HEK293 (cell line): ENCODE measurements at regions not wholly inside any gene's neighbourhood (a gene's known extent, or its start where the extent isn't known, plus 50 kb on each side); places are given as distances from the start of the nearest gene placed in this dataset.

Experiments used
- CTCF ChIA-PET: fragments of 350-600 bp; formaldehyde crosslinking; extraction: SDS; loops from one replicate; lab custom pipeline; 2021; ENCODE audit warnings: antibody characterized with exemption; lab: Yijun Ruan, JAX
- POLR2A ChIA-PET: fragments of 300-600 bp; formaldehyde crosslinking; extraction: SDS; loops from one replicate; lab custom pipeline; 2020; ENCODE audit warnings: antibody characterized with exemption, inconsistent platforms; lab: Yijun Ruan, JAX
- H3K27ac ChIP-seq: fragments of 200-500 bp; sonication (Bioruptor generic); 2 replicates; pipeline ENCODE4 v1.5.1; 2014; ENCODE audit warnings: low read depth, low read length, control low read depth, inconsistent platforms; ENCODE audit errors: extremely low read depth
- H3K36me3 ChIP-seq, 2 experiments: fragments of 200-500 bp in 1 of 2; sonication (Bioruptor generic) in 1 of 2; 1 replicate in 1 of 2; 2 replicates in 1 of 2; pipeline ENCODE4 v1.5.1; 2014 to 2017; ENCODE audit warnings: inconsistent platforms in 2 of 2, low read length in 2 of 2; ENCODE audit not compliant: control insufficient read depth in 2 of 2, insufficient read depth in 1 of 2
- H3K4me1 ChIP-seq: fragments of 200-500 bp; sonication (Bioruptor generic); 2 replicates; pipeline ENCODE4 v1.5.1; 2014; ENCODE audit warnings: mild to moderate bottlenecking, low read length, inconsistent platforms; ENCODE audit not compliant: control insufficient read depth, insufficient read depth
- H3K4me3 ChIP-seq: 2 replicates; pipeline ENCODE4 v1.5.1; 2011; ENCODE audit warnings: low read depth, mild to moderate bottlenecking, control low read depth, low read length, moderate library complexity
- H3K9me3 ChIP-seq: fragments of 200-500 bp; sonication (Bioruptor generic); 2 replicates; pipeline ENCODE4 v1.5.1; 2014; ENCODE audit warnings: low read depth, low read length, inconsistent platforms; ENCODE audit not compliant: control insufficient read depth, insufficient read depth
- GLI2 ChIP-seq: fragments of 450-650 bp; formaldehyde crosslinking; IDR thresholded peaks from 2 replicates; pipeline ENCODE4; 2017; ENCODE audit warnings: missing biosample characterization, missing genetic modification characterization, low read depth, borderline replicate concordance
- GLIS2 ChIP-seq: fragments of 450-650 bp; formaldehyde crosslinking; IDR thresholded peaks from 2 replicates; pipeline ENCODE4 v1.5.1; 2016; ENCODE audit warnings: missing biosample characterization, missing genetic modification characterization
- KLF7 ChIP-seq: fragments of 450-650 bp; formaldehyde crosslinking; IDR thresholded peaks from 2 replicates; pipeline ENCODE4 v1.5.1; 2016; ENCODE audit warnings: missing biosample characterization, missing genetic modification characterization, borderline replicate concordance
- SCRT2 ChIP-seq: fragments of 450-650 bp; formaldehyde crosslinking; IDR thresholded peaks from 2 replicates; pipeline ENCODE4 v1.5.1; 2016; ENCODE audit warnings: missing biosample characterization, missing genetic modification characterization
- SETDB1 ChIP-seq: IDR thresholded peaks from one replicate; pipeline ENCODE4 v1.6.1; 2017; ENCODE audit warnings: mild to moderate bottlenecking, low read length, moderate library complexity, mixed read lengths; ENCODE audit not compliant: insufficient read length
- ZNF121 ChIP-seq: fragments of 450-650 bp; formaldehyde crosslinking; IDR thresholded peaks from 2 replicates; pipeline ENCODE4 v1.5.1; 2016; ENCODE audit warnings: missing biosample characterization, missing genetic modification characterization
- ZNF174 ChIP-seq: fragments of 450-650 bp; formaldehyde crosslinking; IDR thresholded peaks from 2 replicates; pipeline ENCODE4 v1.5.0; 2017; ENCODE audit warnings: missing biosample characterization, mild to moderate bottlenecking, missing genetic modification characterization
- ZNF23 ChIP-seq: fragments of 450-650 bp; formaldehyde crosslinking; IDR thresholded peaks from 2 replicates; pipeline ENCODE4 v1.5.1; 2016; ENCODE audit warnings: missing biosample characterization, missing genetic modification characterization, borderline replicate concordance
- ZNF266 ChIP-seq: fragments of 450-650 bp; formaldehyde crosslinking; IDR thresholded peaks from 2 replicates; pipeline ENCODE4 v1.5.1; 2016; ENCODE audit warnings: missing biosample characterization, missing genetic modification characterization, low read depth
- ZNF274 ChIP-seq, 2 experiments: fragments of 200-500 bp in 1 of 2; fragments of 450-650 bp in 1 of 2; sonication (Bioruptor generic) in 1 of 2; formaldehyde crosslinking in 1 of 2; IDR thresholded peaks; 2 replicates each; pipeline versions ENCODE4 v1.5.1 to v1.6.1; 2014 to 2016; ENCODE audit warnings: borderline replicate concordance in 1 of 2, inconsistent platforms in 1 of 2, low read length in 1 of 2, missing biosample characterization in 1 of 2, missing genetic modification characterization in 1 of 2
- ZNF311 ChIP-seq: fragments of 450-650 bp; formaldehyde crosslinking; IDR thresholded peaks from 2 replicates; pipeline ENCODE4 v1.5.1; 2017; ENCODE audit warnings: missing biosample characterization, missing genetic modification characterization, borderline replicate concordance
- ZNF48 ChIP-seq: fragments of 450-650 bp; formaldehyde crosslinking; IDR thresholded peaks from 2 replicates; pipeline ENCODE4 v1.5.1; 2016; ENCODE audit warnings: missing biosample characterization, missing genetic modification characterization
- ZNF521 ChIP-seq: fragments of 450-650 bp; formaldehyde crosslinking; IDR thresholded peaks from 2 replicates; pipeline ENCODE4 v1.5.1; 2017; ENCODE audit warnings: missing biosample characterization, mild to moderate bottlenecking, missing genetic modification characterization
- ZNF555 ChIP-seq: fragments of 450-650 bp; formaldehyde crosslinking; conservative IDR thresholded peaks from 2 replicates; pipeline ENCODE4 v1.5.1; 2017; ENCODE audit warnings: missing biosample characterization, mild to moderate bottlenecking, missing genetic modification characterization, inconsistent platforms
- ZNF785 ChIP-seq: fragments of 450-650 bp; formaldehyde crosslinking; IDR thresholded peaks from 2 replicates; pipeline ENCODE4 v1.5.1; 2016; ENCODE audit warnings: missing biosample characterization, missing genetic modification characterization
- ZNF791 ChIP-seq: fragments of 450-650 bp; formaldehyde crosslinking; IDR thresholded peaks from 2 replicates; pipeline ENCODE4 v1.5.1; 2016; ENCODE audit warnings: missing biosample characterization, missing genetic modification characterization
- ZNF843 ChIP-seq: fragments of 450-650 bp; formaldehyde crosslinking; IDR thresholded peaks from 2 replicates; pipeline ENCODE4 v1.5.1; 2016; ENCODE audit warnings: missing biosample characterization, missing genetic modification characterization
- TF ChIP-seq, protein P1 (sequence below): fragments of 450-650 bp; formaldehyde crosslinking; IDR thresholded peaks from 2 replicates; pipeline ENCODE4 v1.5.1; 2017; ENCODE audit warnings: missing biosample characterization, missing genetic modification characterization
- TF ChIP-seq, protein P2 (sequence below): fragments of 450-650 bp; formaldehyde crosslinking; optimal IDR thresholded peaks from 2 replicates; pipeline ENCODE3; 2016; ENCODE audit warnings: missing biosample characterization, mild to moderate bottlenecking, missing genetic modification characterization
- TF ChIP-seq, protein P3 (sequence below): fragments of 450-650 bp; formaldehyde crosslinking; IDR thresholded peaks from 2 replicates; pipeline ENCODE4 v1.5.1; 2017; ENCODE audit warnings: missing biosample characterization, mild to moderate bottlenecking, missing genetic modification characterization, moderate library complexity
- TF ChIP-seq, protein P4 (sequence below): fragments of 450-650 bp; formaldehyde crosslinking; IDR thresholded peaks from 2 replicates; pipeline ENCODE4 v1.5.1; 2016; ENCODE audit warnings: missing biosample characterization, missing genetic modification characterization

DNA sequence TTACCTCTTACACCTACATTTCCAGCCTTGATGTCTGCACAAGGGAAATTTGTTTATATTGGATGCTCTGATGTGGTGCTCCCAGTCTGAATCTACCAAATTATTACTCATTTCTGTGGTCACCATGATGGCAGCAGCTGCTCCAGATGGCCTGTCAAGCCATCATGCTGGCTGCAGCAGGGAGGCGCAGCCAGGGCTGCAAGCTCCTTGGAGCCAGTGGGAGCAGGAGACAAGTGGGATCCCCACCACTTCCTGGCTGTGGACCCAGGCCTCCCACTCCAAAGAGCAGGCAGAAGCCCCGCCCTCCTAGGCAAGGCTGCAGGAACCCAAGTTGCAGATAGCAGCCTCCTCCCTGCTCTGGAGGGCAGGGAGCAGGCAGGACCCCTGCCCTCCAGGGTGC lies 241.1 kb upstream of the ATP10B start (continued):
- TF ChIP-seq, protein P1, sequence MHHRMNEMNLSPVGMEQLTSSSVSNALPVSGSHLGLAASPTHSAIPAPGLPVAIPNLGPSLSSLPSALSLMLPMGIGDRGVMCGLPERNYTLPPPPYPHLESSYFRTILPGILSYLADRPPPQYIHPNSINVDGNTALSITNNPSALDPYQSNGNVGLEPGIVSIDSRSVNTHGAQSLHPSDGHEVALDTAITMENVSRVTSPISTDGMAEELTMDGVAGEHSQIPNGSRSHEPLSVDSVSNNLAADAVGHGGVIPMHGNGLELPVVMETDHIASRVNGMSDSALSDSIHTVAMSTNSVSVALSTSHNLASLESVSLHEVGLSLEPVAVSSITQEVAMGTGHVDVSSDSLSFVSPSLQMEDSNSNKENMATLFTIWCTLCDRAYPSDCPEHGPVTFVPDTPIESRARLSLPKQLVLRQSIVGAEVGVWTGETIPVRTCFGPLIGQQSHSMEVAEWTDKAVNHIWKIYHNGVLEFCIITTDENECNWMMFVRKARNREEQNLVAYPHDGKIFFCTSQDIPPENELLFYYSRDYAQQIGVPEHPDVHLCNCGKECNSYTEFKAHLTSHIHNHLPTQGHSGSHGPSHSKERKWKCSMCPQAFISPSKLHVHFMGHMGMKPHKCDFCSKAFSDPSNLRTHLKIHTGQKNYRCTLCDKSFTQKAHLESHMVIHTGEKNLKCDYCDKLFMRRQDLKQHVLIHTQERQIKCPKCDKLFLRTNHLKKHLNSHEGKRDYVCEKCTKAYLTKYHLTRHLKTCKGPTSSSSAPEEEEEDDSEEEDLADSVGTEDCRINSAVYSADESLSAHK = no peak
- TF ChIP-seq, protein P2, sequence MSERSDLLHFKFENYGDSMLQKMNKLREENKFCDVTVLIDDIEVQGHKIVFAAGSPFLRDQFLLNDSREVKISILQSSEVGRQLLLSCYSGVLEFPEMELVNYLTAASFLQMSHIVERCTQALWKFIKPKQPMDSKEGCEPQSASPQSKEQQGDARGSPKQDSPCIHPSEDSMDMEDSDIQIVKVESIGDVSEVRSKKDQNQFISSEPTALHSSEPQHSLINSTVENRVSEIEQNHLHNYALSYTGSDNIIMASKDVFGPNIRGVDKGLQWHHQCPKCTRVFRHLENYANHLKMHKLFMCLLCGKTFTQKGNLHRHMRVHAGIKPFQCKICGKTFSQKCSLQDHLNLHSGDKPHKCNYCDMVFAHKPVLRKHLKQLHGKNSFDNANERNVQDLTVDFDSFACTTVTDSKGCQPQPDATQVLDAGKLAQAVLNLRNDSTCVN (tag by site-specific recombination) = no peak
- TF ChIP-seq ZNF311 (tag by site-specific recombination) (no peak), ZNF843 (tag by site-specific recombination) (no peak), ZNF274 (IDR thresholded peaks at IDR 0.05; ENCODE audit: low read length) (no peak), ZNF274 (tag by site-specific recombination; IDR thresholded peaks at IDR 0.05; ENCODE audit: borderline replicate concordance) (no peak), GLIS2 (tag by site-specific recombination) (no peak), ZNF266 (tag by site-specific recombination) (no peak)

DNA sequence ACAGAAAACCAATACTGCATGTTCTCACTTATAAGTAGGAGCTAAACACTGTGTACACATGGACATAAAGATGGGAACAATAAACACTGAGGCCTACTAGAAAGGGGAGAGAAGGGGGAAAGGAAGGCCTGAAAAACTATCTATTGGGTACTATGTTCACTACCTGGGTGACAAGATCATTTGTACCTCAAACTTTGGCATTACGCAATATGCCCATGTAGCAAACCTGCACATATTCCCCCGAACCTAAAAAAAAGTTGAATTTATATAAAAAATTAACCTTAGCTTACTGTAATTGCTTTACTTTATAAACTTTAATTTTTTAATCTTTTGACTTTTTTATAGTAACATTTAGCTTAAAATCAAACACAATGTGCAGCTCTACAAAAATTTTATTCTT lies 237.6 kb upstream of the ATP10B start:
- Histone ChIP-seq H3K4me1 (no peaks in the 10 kb centered on the region), H3K9me3 (no peaks in the 10 kb centered on the region), H3K36me3 (no peaks in the 10 kb centered on the region)
- TF ChIP-seq GLI2 (no peak), ZNF521 (tag by site-specific recombination) (no peak), ZNF174 (tag by site-specific recombination) (no peak)
- TF ChIP-seq, all 188 proteins: peak for 0
- H3K27ac ChIP-seq = no peak overlapping the region
- no peak overlapping the region for H3K4me3 ChIP-seq
- ChIA-PET CTCF (no interaction called here), POLR2A (no interaction called here)

DNA sequence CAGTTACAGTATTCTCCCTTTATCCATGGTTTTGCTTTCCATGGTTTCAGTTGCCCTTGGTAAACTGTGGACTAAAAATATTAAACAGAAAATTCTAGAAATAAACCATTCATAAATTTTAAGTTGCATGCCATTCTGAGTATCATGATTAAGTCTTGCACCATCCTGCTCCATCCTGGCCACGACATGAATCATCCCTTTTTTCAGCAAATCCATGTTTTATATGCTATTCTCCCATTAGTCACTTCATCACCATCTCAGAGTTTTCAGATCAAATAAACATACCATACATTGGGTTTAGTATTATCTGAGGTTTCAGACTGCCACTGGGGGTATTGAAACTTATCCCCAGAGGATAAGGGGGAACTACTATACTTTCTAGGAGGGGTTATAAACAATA lies 234.4 kb upstream of the ATP10B start:
- H3K36me3 ChIP-seq = no peaks in the 10 kb centered on the region
- no peaks in the 10 kb centered on the region for H3K9me3 ChIP-seq
- ChIA-PET POLR2A (no interaction called here), CTCF (no interaction called here)
- no peak overlapping the region for H3K4me3 ChIP-seq
- no peak overlapping the region for H3K27ac ChIP-seq
- no peaks in the 10 kb centered on the region for H3K4me1 ChIP-seq
- no peak for TF ChIP-seq ZNF521 (tag by site-specific recombination)
- no peak for TF ChIP-seq GLI2
- no peak for TF ChIP-seq ZNF785 (tag by site-specific recombination)
- TF ChIP-seq ZNF23 (tag by site-specific recombination) = no peak
- no peak for TF ChIP-seq ZNF48 (tag by site-specific recombination)
- no peak for TF ChIP-seq SETDB1
- no peak for TF ChIP-seq ZNF791 (tag by site-specific recombination)
- TF ChIP-seq SCRT2 = no peak
- TF ChIP-seq, protein P3, sequence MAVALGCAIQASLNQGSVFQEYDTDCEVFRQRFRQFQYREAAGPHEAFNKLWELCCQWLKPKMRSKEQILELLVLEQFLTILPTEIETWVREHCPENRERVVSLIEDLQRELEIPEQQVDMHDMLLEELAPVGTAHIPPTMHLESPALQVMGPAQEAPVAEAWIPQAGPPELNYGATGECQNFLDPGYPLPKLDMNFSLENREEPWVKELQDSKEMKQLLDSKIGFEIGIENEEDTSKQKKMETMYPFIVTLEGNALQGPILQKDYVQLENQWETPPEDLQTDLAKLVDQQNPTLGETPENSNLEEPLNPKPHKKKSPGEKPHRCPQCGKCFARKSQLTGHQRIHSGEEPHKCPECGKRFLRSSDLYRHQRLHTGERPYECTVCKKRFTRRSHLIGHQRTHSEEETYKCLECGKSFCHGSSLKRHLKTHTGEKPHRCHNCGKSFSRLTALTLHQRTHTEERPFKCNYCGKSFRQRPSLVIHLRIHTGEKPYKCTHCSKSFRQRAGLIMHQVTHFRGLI (tag by site-specific recombination) = no peak
- TF ChIP-seq, protein P4, sequence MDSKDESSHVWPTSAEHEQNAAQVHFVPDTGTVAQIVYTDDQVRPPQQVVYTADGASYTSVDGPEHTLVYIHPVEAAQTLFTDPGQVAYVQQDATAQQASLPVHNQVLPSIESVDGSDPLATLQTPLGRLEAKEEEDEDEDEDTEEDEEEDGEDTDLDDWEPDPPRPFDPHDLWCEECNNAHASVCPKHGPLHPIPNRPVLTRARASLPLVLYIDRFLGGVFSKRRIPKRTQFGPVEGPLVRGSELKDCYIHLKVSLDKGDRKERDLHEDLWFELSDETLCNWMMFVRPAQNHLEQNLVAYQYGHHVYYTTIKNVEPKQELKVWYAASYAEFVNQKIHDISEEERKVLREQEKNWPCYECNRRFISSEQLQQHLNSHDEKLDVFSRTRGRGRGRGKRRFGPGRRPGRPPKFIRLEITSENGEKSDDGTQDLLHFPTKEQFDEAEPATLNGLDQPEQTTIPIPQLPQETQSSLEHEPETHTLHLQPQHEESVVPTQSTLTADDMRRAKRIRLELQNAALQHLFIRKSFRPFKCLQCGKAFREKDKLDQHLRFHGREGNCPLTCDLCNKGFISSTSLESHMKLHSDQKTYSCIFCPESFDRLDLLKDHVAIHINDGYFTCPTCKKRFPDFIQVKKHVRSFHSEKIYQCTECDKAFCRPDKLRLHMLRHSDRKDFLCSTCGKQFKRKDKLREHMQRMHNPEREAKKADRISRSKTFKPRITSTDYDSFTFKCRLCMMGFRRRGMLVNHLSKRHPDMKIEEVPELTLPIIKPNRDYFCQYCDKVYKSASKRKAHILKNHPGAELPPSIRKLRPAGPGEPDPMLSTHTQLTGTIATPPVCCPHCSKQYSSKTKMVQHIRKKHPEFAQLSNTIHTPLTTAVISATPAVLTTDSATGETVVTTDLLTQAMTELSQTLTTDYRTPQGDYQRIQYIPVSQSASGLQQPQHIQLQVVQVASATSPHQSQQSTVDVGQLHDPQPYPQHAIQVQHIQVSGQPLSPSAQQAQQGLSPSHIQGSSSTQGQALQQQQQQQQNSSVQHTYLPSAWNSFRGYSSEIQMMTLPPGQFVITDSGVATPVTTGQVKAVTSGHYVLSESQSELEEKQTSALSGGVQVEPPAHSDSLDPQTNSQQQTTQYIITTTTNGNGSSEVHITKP (tag by site-specific recombination) = no peak
- no peak for TF ChIP-seq ZNF555 (tag by site-specific recombination)
- TF ChIP-seq ZNF121 = no peak
- TF ChIP-seq KLF7 (tag by site-specific recombination) = no peak
